Natural killer cell (primary cell): ENCODE measurements at regions not wholly inside any gene's neighbourhood (a gene's known extent, or its start where the extent isn't known, plus 50 kb on each side); places are given as distances from the start of the nearest gene placed in this dataset.

Experiments used
- ATAC-seq, 3 donors: fragments of 150-1000 bp in 2 of 3; fragments of 200-7000 bp in 1 of 3; cut with Tn5 transposase; 1 replicate in 1 of 3; 2 replicates in 2 of 3; pipeline ENCODE4 v1.10.0; 2021; ENCODE audit warnings: mild to moderate bottlenecking in 2 of 3, moderate library complexity in 2 of 3
- DNase-seq, 2 donors: peaks; one replicate each; pipeline versions ENCODE4 v3.0.0 to v3.0.0-alpha.2; 2013 to 2021; ENCODE audit warnings: mixed read lengths in 1 of 2
- H3K27ac ChIP-seq: one replicate; pipeline ENCODE4 v1.5.1; 2013; ENCODE audit warnings: mild to moderate bottlenecking, low read length
- H3K27me3 ChIP-seq: one replicate; pipeline ENCODE4 v1.6.1; 2013; ENCODE audit warnings: low read length; ENCODE audit not compliant: control insufficient read depth, insufficient read depth
- H3K36me3 ChIP-seq: one replicate; pipeline ENCODE4 v1.6.1; 2013; ENCODE audit warnings: low read length; ENCODE audit not compliant: control insufficient read depth, insufficient read depth
- H3K4me1 ChIP-seq: one replicate; pipeline ENCODE4 v1.6.1; 2013; ENCODE audit warnings: low read length; ENCODE audit not compliant: control insufficient read depth, insufficient read depth
- H3K4me3 ChIP-seq: one replicate; pipeline ENCODE4 v1.5.1; 2013; ENCODE audit warnings: low read length
- H3K9me3 ChIP-seq: one replicate; pipeline ENCODE4 v1.6.1; 2013; ENCODE audit warnings: low read length; ENCODE audit not compliant: control insufficient read depth, insufficient read depth
- H3K27ac Mint-ChIP-seq, 2 donors: one replicate each; pipeline ENCODE4 v1.8.0; 2022; ENCODE audit warnings: mild to moderate bottlenecking in 2 of 2, mixed read lengths in 2 of 2, moderate library complexity in 1 of 2
- H3K27me3 Mint-ChIP-seq, 2 donors: one replicate each; pipeline ENCODE4 v1.8.0; 2022; ENCODE audit warnings: low read depth in 2 of 2, mixed read lengths in 2 of 2
- H3K36me3 Mint-ChIP-seq: one replicate; pipeline ENCODE4 v1.8.0; 2022; ENCODE audit warnings: mixed read lengths
- H3K4me1 Mint-ChIP-seq, 2 donors: one replicate each; pipeline ENCODE4 v1.8.0; 2022; ENCODE audit warnings: mixed read lengths in 2 of 2
- H3K4me3 Mint-ChIP-seq: one replicate; pipeline ENCODE4 v1.8.0; 2022; ENCODE audit warnings: mild to moderate bottlenecking, moderate library complexity, mixed read lengths
- H3K9me3 Mint-ChIP-seq, 2 donors: one replicate each; pipeline ENCODE4 v1.8.0; 2022; ENCODE audit warnings: mixed read lengths in 2 of 2
- CTCF ChIP-seq: fragments of 200-600 bp; IDR thresholded peaks from one replicate; pipeline ENCODE4 v1.8.0; 2022; ENCODE audit warnings: antibody characterized with exemption
- WGBS: methylation state at CpG from one replicate; pipeline ENCODE4 v1.1.7; 2013; ENCODE audit warnings: missing lambda C conversion rate; ENCODE audit not compliant: insufficient coverage; 5-methylcytosine and 5-hydroxymethylcytosine counted together
- intact Hi-C: fragments of 100-400 bp; cut with micrococcal nuclease; formaldehyde crosslinking; loops from one replicate; pipeline ENCODE4 v1.14.2; 2022

GRCh38 chr11:114811971-114812370 is 133.6 kb downstream of the NXPE2 start:
- no peaks in the 10 kb centered on the region for H3K27me3 ChIP-seq
- H3K27me3 Mint-ChIP-seq, result no peaks in the 10 kb centered on the region
- H3K36me3 Mint-ChIP-seq, result no peaks in the 10 kb centered on the region
- H3K4me3 ChIP-seq, result no peak overlapping the region
- no peak overlapping the region for H3K27ac Mint-ChIP-seq
- no peaks in the 10 kb centered on the region for H3K4me1 ChIP-seq
- H3K27ac ChIP-seq, result no peak overlapping the region
- H3K9me3 ChIP-seq, result no peaks in the 10 kb centered on the region
- ATAC-seq, result no peak
- no peaks in the 10 kb centered on the region for H3K9me3 Mint-ChIP-seq
- H3K36me3 ChIP-seq, result no peaks in the 10 kb centered on the region
- DNase-seq, result no peak
- H3K4me1 Mint-ChIP-seq, result no peaks in the 10 kb centered on the region
- TF ChIP-seq CTCF, result no peak
- intact Hi-C loops, result no loop called here
- H3K4me3 Mint-ChIP-seq, result no peak overlapping the region
- 93% methylated on average over 3 of the region's 3 CpGs for WGBS

- no peak overlapping the region for H3K27ac ChIP-seq
- H3K4me1 ChIP-seq, result no peaks in the 10 kb centered on the region
- H3K27ac Mint-ChIP-seq, result no peak overlapping the region
- no peaks in the 10 kb centered on the region for H3K9me3 ChIP-seq
- DNase-seq (no peak), ATAC-seq (no peak)
- TF ChIP-seq CTCF, result no peak
- H3K27me3 Mint-ChIP-seq, result no peaks in the 10 kb centered on the region
- WGBS, result 65% methylated on average over 3 of the region's 3 CpGs
- no peaks in the 10 kb centered on the region for H3K36me3 Mint-ChIP-seq
- H3K4me3 ChIP-seq, result no peak overlapping the region
- intact Hi-C loops, result no loop called here
- no peaks in the 10 kb centered on the region for H3K36me3 ChIP-seq
- no peaks in the 10 kb centered on the region for H3K27me3 ChIP-seq
- H3K9me3 Mint-ChIP-seq, result no peaks in the 10 kb centered on the region
- no peak overlapping the region for H3K4me3 Mint-ChIP-seq
- H3K4me1 Mint-ChIP-seq, result no peaks in the 10 kb centered on the region
Measured at GRCh38 chr11:114812733-114813132, 134.4 kb downstream of the NXPE2 start.

GRCh38 chr11:114813189-114813718 is 134.9 kb downstream of the NXPE2 start:
- WGBS, result 82% methylated on average over 3 of the region's 4 CpGs
- Histone ChIP-seq H3K4me1 (no peaks in the 10 kb centered on the region), H3K27me3 (no peaks in the 10 kb centered on the region), H3K27ac (no peak overlapping the region), H3K9me3 (no peaks in the 10 kb centered on the region), H3K4me3 (no peak overlapping the region), H3K36me3 (no peaks in the 10 kb centered on the region)
- no peak overlapping the region for H3K4me3 Mint-ChIP-seq
- no peak for DNase-seq
- intact Hi-C loops, result no loop called here
- ATAC-seq, result peak in 1 of 3 donors; percentile 17
- no peaks in the 10 kb centered on the region for H3K9me3 Mint-ChIP-seq
- no peaks in the 10 kb centered on the region for H3K4me1 Mint-ChIP-seq
- H3K36me3 Mint-ChIP-seq, result no peaks in the 10 kb centered on the region
- no peak for TF ChIP-seq CTCF
- no peaks in the 10 kb centered on the region for H3K27me3 Mint-ChIP-seq
- H3K27ac Mint-ChIP-seq, result no peak overlapping the region

DNA sequence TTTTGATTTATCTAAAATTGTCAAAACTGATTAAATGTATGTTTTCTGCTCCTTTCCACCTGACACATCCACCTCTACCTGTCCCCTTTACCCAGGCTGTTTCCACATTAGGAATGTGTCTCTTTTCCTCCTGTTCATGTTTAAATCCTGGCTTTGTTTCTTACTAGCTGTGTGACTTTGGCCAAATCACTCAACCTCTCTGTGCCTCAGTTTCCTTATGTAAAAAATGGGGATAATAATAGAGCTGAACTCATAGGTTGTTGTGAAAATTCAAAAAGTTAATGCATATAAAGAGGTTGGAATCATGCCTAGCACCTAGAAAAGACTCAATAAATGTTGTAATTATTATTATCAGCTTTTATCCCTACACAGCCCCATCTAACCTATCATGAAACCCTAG is 136.8 kb downstream of the NXPE2 start:
- Mint-ChIP-seq H3K9me3 (no peaks in the 10 kb centered on the region), H3K4me1 (no peaks in the 10 kb centered on the region), H3K27me3 (peaks cover 0 to 4% of the 10 kb centered on the region in 2 donors), H3K27ac (no peak overlapping the region), H3K36me3 (no peaks in the 10 kb centered on the region), H3K4me3 (no peak overlapping the region)
- H3K9me3 ChIP-seq, result no peaks in the 10 kb centered on the region
- intact Hi-C loops, result no loop called here
- H3K4me3 ChIP-seq, result no peak overlapping the region
- TF ChIP-seq CTCF, result no peak
- no peaks in the 10 kb centered on the region for H3K27me3 ChIP-seq
- ATAC-seq, result no peak
- no peaks in the 10 kb centered on the region for H3K36me3 ChIP-seq
- H3K27ac ChIP-seq, result no peak overlapping the region
- DNase-seq, result no peak
- no peaks in the 10 kb centered on the region for H3K4me1 ChIP-seq
